BJ (cell line): ENCODE measurements at regions not wholly inside any gene's neighbourhood (a gene's known extent, or its start where the extent isn't known, plus 50 kb on each side); places are given as distances from the start of the nearest gene placed in this dataset.

Experiments
- CTCF ChIA-PET: fragments of 350-600 bp; formaldehyde crosslinking; extraction: SDS; loops from one replicate; lab custom pipeline; 2021; ENCODE audit warnings: antibody characterized with exemption, inconsistent platforms; lab: Yijun Ruan, JAX
- POLR2A ChIA-PET: fragments of 300-600 bp; sonication (Branson Sonifier 250); formaldehyde crosslinking; extraction: SDS; loops from one replicate; lab custom pipeline; 2021; ENCODE audit warnings: antibody characterized with exemption; lab: Charles Lee
- DNase-seq: peaks from one replicate; pipeline ENCODE4 v3.0.0-alpha.2; 2011; ENCODE audit warnings: low read depth
- H3K27me3 ChIP-seq: 2 replicates; pipeline ENCODE4 v1.6.0; 2011; ENCODE audit warnings: low read length; ENCODE audit not compliant: control insufficient read depth, insufficient read depth
- H3K36me3 ChIP-seq: 2 replicates; pipeline ENCODE4 v1.5.1; 2011; ENCODE audit warnings: low read length; ENCODE audit not compliant: control insufficient read depth, insufficient read depth
- H3K4me3 ChIP-seq: 2 replicates; pipeline ENCODE4 v1.5.1; 2011; ENCODE audit warnings: low read depth, mild to moderate bottlenecking, control low read depth, low read length
- TF ChIP-seq, protein P1 (sequence below): IDR thresholded peaks from 2 replicates; pipeline ENCODE4 v1.5.1; 2011; ENCODE audit warnings: low read depth, mild to moderate bottlenecking, control low read depth, inconsistent platforms, low read length, moderate library complexity; ENCODE audit not compliant: insufficient read depth

- ChIA-PET CTCF (interaction anchor here (1.0 kb wide), 1 partner anchor 377 kb away, joined by 3 read pairs; the partner anchor contains the start of gene TLE3), POLR2A (no interaction called here)
- H3K36me3 ChIP-seq: no peaks in the 10 kb centered on the region
- H3K27me3 ChIP-seq: peaks cover 7% of the 10 kb centered on the region
- DNase-seq: no peak
- TF ChIP-seq, protein P1, sequence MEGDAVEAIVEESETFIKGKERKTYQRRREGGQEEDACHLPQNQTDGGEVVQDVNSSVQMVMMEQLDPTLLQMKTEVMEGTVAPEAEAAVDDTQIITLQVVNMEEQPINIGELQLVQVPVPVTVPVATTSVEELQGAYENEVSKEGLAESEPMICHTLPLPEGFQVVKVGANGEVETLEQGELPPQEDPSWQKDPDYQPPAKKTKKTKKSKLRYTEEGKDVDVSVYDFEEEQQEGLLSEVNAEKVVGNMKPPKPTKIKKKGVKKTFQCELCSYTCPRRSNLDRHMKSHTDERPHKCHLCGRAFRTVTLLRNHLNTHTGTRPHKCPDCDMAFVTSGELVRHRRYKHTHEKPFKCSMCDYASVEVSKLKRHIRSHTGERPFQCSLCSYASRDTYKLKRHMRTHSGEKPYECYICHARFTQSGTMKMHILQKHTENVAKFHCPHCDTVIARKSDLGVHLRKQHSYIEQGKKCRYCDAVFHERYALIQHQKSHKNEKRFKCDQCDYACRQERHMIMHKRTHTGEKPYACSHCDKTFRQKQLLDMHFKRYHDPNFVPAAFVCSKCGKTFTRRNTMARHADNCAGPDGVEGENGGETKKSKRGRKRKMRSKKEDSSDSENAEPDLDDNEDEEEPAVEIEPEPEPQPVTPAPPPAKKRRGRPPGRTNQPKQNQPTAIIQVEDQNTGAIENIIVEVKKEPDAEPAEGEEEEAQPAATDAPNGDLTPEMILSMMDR: no peak
- H3K4me3 ChIP-seq: no peak overlapping the region
These were observed 267.9 kb downstream of the RPLP1 start for GRCh38 chr15:69720536-69720935.

- no peak overlapping the region for H3K4me3 ChIP-seq
- ChIA-PET CTCF (interaction anchor here (0.6 to 3.2 kb wide), 4 partner anchors 9 to 246 kb away, joined by 3 to 10 read pairs (median 3); no protein-coding TSS in a partner anchor), POLR2A (no interaction called here)
- H3K36me3 ChIP-seq: no peaks in the 10 kb centered on the region
- DNase-seq: no peak
- TF ChIP-seq, protein P1: no peak
- H3K27me3 ChIP-seq: peaks cover 7% of the 10 kb centered on the region
These were observed 270.3 kb downstream of the RPLP1 start for GRCh38 chr15:69722924-69723323.

GRCh38 chr15:69723404-69724096, 270.9 kb downstream of the RPLP1 start:
- no peak for DNase-seq
- ChIA-PET CTCF (interaction anchor here (0.6 to 3.2 kb wide), 4 partner anchors 9 to 640 kb away, joined by 3 to 10 read pairs (median 3); no protein-coding TSS in a partner anchor), POLR2A (no interaction called here)
- Histone ChIP-seq H3K36me3 (no peaks in the 10 kb centered on the region), H3K27me3 (peaks cover 7% of the 10 kb centered on the region), H3K4me3 (no peak overlapping the region)
- TF ChIP-seq, protein P1: no peak

- Histone ChIP-seq H3K36me3 (no peaks in the 10 kb centered on the region), H3K4me3 (no peak overlapping the region), H3K27me3 (peaks cover 5% of the 10 kb centered on the region)
- ChIA-PET CTCF (interaction anchor here (0.8 to 3.2 kb wide), 4 partner anchors 8 to 743 kb away, joined by 3 to 10 read pairs (median 3); no protein-coding TSS in a partner anchor), POLR2A (no interaction called here)
- TF ChIP-seq, protein P1: no peak
- no peak for DNase-seq
These were observed 271.7 kb downstream of the RPLP1 start for GRCh38 chr15:69724333-69724732.

DNA sequence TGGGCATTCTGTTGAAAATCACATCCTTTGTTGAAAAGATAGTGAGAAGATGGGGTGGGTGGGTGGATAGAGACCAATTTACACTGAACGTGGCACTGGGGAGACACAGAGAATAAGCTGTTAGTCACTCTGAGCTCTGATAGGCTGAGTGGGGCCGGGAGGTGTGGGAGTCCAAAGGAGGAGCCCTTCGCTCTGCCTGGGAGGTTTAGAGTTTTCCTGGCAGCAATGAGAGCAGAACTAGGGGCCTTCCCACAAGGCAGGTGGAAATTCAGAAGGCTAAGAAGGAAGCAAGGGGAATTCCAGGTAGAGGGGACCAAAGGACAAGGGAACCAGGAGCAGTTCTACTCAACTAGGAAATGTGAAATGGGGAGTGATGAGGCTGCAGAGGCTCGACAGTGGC, 272.7 kb downstream of the RPLP1 start:
- ChIA-PET POLR2A (no interaction called here), CTCF (interaction anchor here (1.2 to 3.2 kb wide), 3 partner anchors 7 to 742 kb away, joined by 3 to 10 read pairs (median 3); no protein-coding TSS in a partner anchor)
- no peak for DNase-seq
- TF ChIP-seq, protein P1: no peak
- Histone ChIP-seq H3K27me3 (peaks cover 5% of the 10 kb centered on the region), H3K4me3 (no peak overlapping the region), H3K36me3 (no peaks in the 10 kb centered on the region)
